Activated naive CD4-positive, alpha-beta T cell treated with anti-CD3 and anti-CD28 coated beads, Interleukin-2, amount 50 U/mL, for 24 hours (primary cell): ENCODE measurements at regions not wholly inside any gene's neighbourhood (a gene's known extent, or its start where the extent isn't known, plus 50 kb on each side); places are given as distances from the start of the nearest gene placed in this dataset.

Experiments
- H3K27ac Mint-ChIP-seq: one replicate; pipeline ENCODE4 v1.8.0; 2021; ENCODE audit warnings: mild to moderate bottlenecking, mixed read lengths
- H3K27me3 Mint-ChIP-seq: one replicate; pipeline ENCODE4 v1.8.0; 2021; ENCODE audit warnings: mixed read lengths
- H3K36me3 Mint-ChIP-seq: one replicate; pipeline ENCODE4 v1.8.0; 2021; ENCODE audit warnings: mixed read lengths
- H3K4me1 Mint-ChIP-seq: one replicate; pipeline ENCODE4 v1.8.0; 2021; ENCODE audit warnings: mixed read lengths
- H3K4me3 Mint-ChIP-seq: one replicate; pipeline ENCODE4 v1.8.0; 2021; ENCODE audit warnings: mild to moderate bottlenecking, mixed read lengths
- H3K9me3 Mint-ChIP-seq: one replicate; pipeline ENCODE4 v1.8.0; 2021; ENCODE audit warnings: mixed read lengths

GRCh38 chr10:128213156-128213555 lies 86.9 kb upstream of the MKI67 start:
- H3K4me3 Mint-ChIP-seq, result no peak overlapping the region
- H3K4me1 Mint-ChIP-seq, result peaks cover 20% of the 10 kb centered on the region
- H3K36me3 Mint-ChIP-seq, result no peaks in the 10 kb centered on the region
- H3K27me3 Mint-ChIP-seq, result no peaks in the 10 kb centered on the region
- no peaks in the 10 kb centered on the region for H3K9me3 Mint-ChIP-seq
- no peak overlapping the region for H3K27ac Mint-ChIP-seq

- Mint-ChIP-seq H3K36me3 (no peaks in the 10 kb centered on the region), H3K27me3 (no peaks in the 10 kb centered on the region), H3K9me3 (no peaks in the 10 kb centered on the region), H3K27ac (no peak overlapping the region), H3K4me3 (no peak overlapping the region), H3K4me1 (peaks cover 15% of the 10 kb centered on the region)
Measured at GRCh38 chr10:128215733-128216132, 89.5 kb upstream of the MKI67 start.

- peaks cover 18% of the 10 kb centered on the region for H3K4me1 Mint-ChIP-seq
- no peak overlapping the region for H3K4me3 Mint-ChIP-seq
- no peaks in the 10 kb centered on the region for H3K36me3 Mint-ChIP-seq
- H3K9me3 Mint-ChIP-seq, result no peaks in the 10 kb centered on the region
- no peak overlapping the region for H3K27ac Mint-ChIP-seq
- H3K27me3 Mint-ChIP-seq, result no peaks in the 10 kb centered on the region
Measured at GRCh38 chr10:128217136-128217535, 90.9 kb upstream of the MKI67 start.

- peaks cover 14% of the 10 kb centered on the region for H3K4me1 Mint-ChIP-seq
- no peaks in the 10 kb centered on the region for H3K36me3 Mint-ChIP-seq
- no peaks in the 10 kb centered on the region for H3K9me3 Mint-ChIP-seq
- no peaks in the 10 kb centered on the region for H3K27me3 Mint-ChIP-seq
- no peak overlapping the region for H3K4me3 Mint-ChIP-seq
- no peak overlapping the region for H3K27ac Mint-ChIP-seq
Measured at GRCh38 chr10:128218161-128218560, 91.9 kb upstream of the MKI67 start.

- no peaks in the 10 kb centered on the region for H3K36me3 Mint-ChIP-seq
- no peaks in the 10 kb centered on the region for H3K27me3 Mint-ChIP-seq
- peaks cover 14% of the 10 kb centered on the region for H3K4me1 Mint-ChIP-seq
- H3K9me3 Mint-ChIP-seq, result no peaks in the 10 kb centered on the region
- H3K27ac Mint-ChIP-seq, result peak overlapping the region; percentile 17
- H3K4me3 Mint-ChIP-seq, result no peak overlapping the region
Measured at GRCh38 chr10:128219295-128219694, 93.1 kb upstream of the MKI67 start.

GRCh38 chr10:128220021-128220420 lies 93.8 kb upstream of the MKI67 start:
- Mint-ChIP-seq H3K27me3 (peaks cover under 1% of the 10 kb centered on the region), H3K36me3 (no peaks in the 10 kb centered on the region), H3K27ac (no peak overlapping the region), H3K4me3 (no peak overlapping the region), H3K4me1 (peaks cover 14% of the 10 kb centered on the region), H3K9me3 (no peaks in the 10 kb centered on the region)

- Mint-ChIP-seq H3K36me3 (no peaks in the 10 kb centered on the region), H3K4me1 (peaks cover 14% of the 10 kb centered on the region), H3K4me3 (no peak overlapping the region), H3K9me3 (no peaks in the 10 kb centered on the region), H3K27me3 (peaks cover 3% of the 10 kb centered on the region), H3K27ac (no peak overlapping the region)
Measured at GRCh38 chr10:128221117-128221516, 94.9 kb upstream of the MKI67 start.

- no peaks in the 10 kb centered on the region for H3K9me3 Mint-ChIP-seq
- H3K36me3 Mint-ChIP-seq, result no peaks in the 10 kb centered on the region
- peaks cover 3% of the 10 kb centered on the region for H3K27me3 Mint-ChIP-seq
- no peak overlapping the region for H3K4me3 Mint-ChIP-seq
- no peak overlapping the region for H3K27ac Mint-ChIP-seq
- peaks cover 14% of the 10 kb centered on the region for H3K4me1 Mint-ChIP-seq
Measured at GRCh38 chr10:128221807-128222206, 95.6 kb upstream of the MKI67 start.

- peaks cover 3% of the 10 kb centered on the region for H3K27me3 Mint-ChIP-seq
- H3K4me3 Mint-ChIP-seq, result no peak overlapping the region
- no peaks in the 10 kb centered on the region for H3K36me3 Mint-ChIP-seq
Measured at GRCh38 chr10:128222332-128222849, 96.2 kb upstream of the MKI67 start.

GRCh38 chr10:128230401-128230800 lies 104.2 kb upstream of the MKI67 start:
- peaks cover 10% of the 10 kb centered on the region for H3K9me3 Mint-ChIP-seq
- peaks cover 8% of the 10 kb centered on the region for H3K27me3 Mint-ChIP-seq
- peaks cover 4% of the 10 kb centered on the region for H3K36me3 Mint-ChIP-seq
- no peaks in the 10 kb centered on the region for H3K4me1 Mint-ChIP-seq
- H3K27ac Mint-ChIP-seq, result no peak overlapping the region
- H3K4me3 Mint-ChIP-seq, result no peak overlapping the region

More at GRCh38 chr10:128222332-128222849, 96.2 kb upstream of the MKI67 start:
- peaks cover 14% of the 10 kb centered on the region for H3K4me1 Mint-ChIP-seq
- no peak overlapping the region for H3K27ac Mint-ChIP-seq
- no peaks in the 10 kb centered on the region for H3K9me3 Mint-ChIP-seq

- peaks cover 4% of the 10 kb centered on the region for H3K27me3 Mint-ChIP-seq
- peaks cover 5% of the 10 kb centered on the region for H3K9me3 Mint-ChIP-seq
- no peak overlapping the region for H3K27ac Mint-ChIP-seq
Measured at GRCh38 chr10:128233422-128233821, 107.2 kb upstream of the MKI67 start.

GRCh38 chr10:128237710-128238109 lies 111.5 kb upstream of the MKI67 start:
- H3K9me3 Mint-ChIP-seq, result peaks cover 5% of the 10 kb centered on the region
- H3K4me1 Mint-ChIP-seq, result no peaks in the 10 kb centered on the region
- H3K4me3 Mint-ChIP-seq, result no peak overlapping the region
- peaks cover 2% of the 10 kb centered on the region for H3K36me3 Mint-ChIP-seq
- no peak overlapping the region for H3K27ac Mint-ChIP-seq
- H3K27me3 Mint-ChIP-seq, result peaks cover 2% of the 10 kb centered on the region

More at GRCh38 chr10:128233422-128233821, 107.2 kb upstream of the MKI67 start:
- Mint-ChIP-seq H3K4me3 (no peak overlapping the region), H3K4me1 (no peaks in the 10 kb centered on the region), H3K36me3 (peaks cover 2% of the 10 kb centered on the region)

- H3K4me1 Mint-ChIP-seq, result no peaks in the 10 kb centered on the region
- H3K36me3 Mint-ChIP-seq, result no peaks in the 10 kb centered on the region
- H3K27me3 Mint-ChIP-seq, result peaks cover 2% of the 10 kb centered on the region
- H3K27ac Mint-ChIP-seq, result no peak overlapping the region
- no peak overlapping the region for H3K4me3 Mint-ChIP-seq
- H3K9me3 Mint-ChIP-seq, result no peaks in the 10 kb centered on the region
Measured at GRCh38 chr10:128241023-128241422, 114.8 kb upstream of the MKI67 start.

GRCh38 chr10:128242641-128243040 lies 116.4 kb upstream of the MKI67 start:
- Mint-ChIP-seq H3K4me1 (no peaks in the 10 kb centered on the region), H3K27me3 (peaks cover 2% of the 10 kb centered on the region), H3K9me3 (no peaks in the 10 kb centered on the region), H3K4me3 (no peak overlapping the region), H3K36me3 (no peaks in the 10 kb centered on the region), H3K27ac (no peak overlapping the region)

GRCh38 chr10:128245026-128245425 lies 118.8 kb upstream of the MKI67 start:
- Mint-ChIP-seq H3K36me3 (no peaks in the 10 kb centered on the region), H3K27me3 (peaks cover 2% of the 10 kb centered on the region), H3K4me1 (no peaks in the 10 kb centered on the region), H3K27ac (no peak overlapping the region), H3K4me3 (no peak overlapping the region), H3K9me3 (no peaks in the 10 kb centered on the region)

GRCh38 chr10:128247576-128247975 lies 121.4 kb upstream of the MKI67 start:
- no peaks in the 10 kb centered on the region for H3K27me3 Mint-ChIP-seq
- H3K4me3 Mint-ChIP-seq, result no peak overlapping the region
- no peaks in the 10 kb centered on the region for H3K4me1 Mint-ChIP-seq
- no peak overlapping the region for H3K27ac Mint-ChIP-seq
- no peaks in the 10 kb centered on the region for H3K9me3 Mint-ChIP-seq
- no peaks in the 10 kb centered on the region for H3K36me3 Mint-ChIP-seq

- Mint-ChIP-seq H3K36me3 (no peaks in the 10 kb centered on the region), H3K9me3 (no peaks in the 10 kb centered on the region), H3K27ac (no peak overlapping the region), H3K4me3 (no peak overlapping the region), H3K27me3 (peaks cover 7% of the 10 kb centered on the region), H3K4me1 (no peaks in the 10 kb centered on the region)
Measured at GRCh38 chr10:128254476-128254875, 128.3 kb upstream of the MKI67 start.
